22Rv1 (cell line): ENCODE measurements at regions not wholly inside any gene's neighbourhood (a gene's known extent, or its start where the extent isn't known, plus 50 kb on each side); places are given as distances from the start of the nearest gene placed in this dataset.
"Not testable (repeated sequence)": the region's sequence is repeated elsewhere in the genome, so short reads cannot be mapped to it uniquely, and the experiment has no call there.

ENCODE experiments used
- H3K27ac ChIP-seq: fragments of 450-650 bp; 2 replicates; pipeline ENCODE4 v1.5.1; 2017
- ZFX ChIP-seq: fragments of 450-650 bp; IDR thresholded peaks from 2 replicates; pipeline ENCODE4 v1.6.1; 2017; ENCODE audit warnings: antibody characterized with exemption, borderline replicate concordance
- TF ChIP-seq, protein P1 (sequence below): fragments of 450-650 bp; IDR thresholded peaks from 2 replicates; pipeline ENCODE4 v1.5.1; 2017; ENCODE audit warnings: mild to moderate bottlenecking

DNA sequence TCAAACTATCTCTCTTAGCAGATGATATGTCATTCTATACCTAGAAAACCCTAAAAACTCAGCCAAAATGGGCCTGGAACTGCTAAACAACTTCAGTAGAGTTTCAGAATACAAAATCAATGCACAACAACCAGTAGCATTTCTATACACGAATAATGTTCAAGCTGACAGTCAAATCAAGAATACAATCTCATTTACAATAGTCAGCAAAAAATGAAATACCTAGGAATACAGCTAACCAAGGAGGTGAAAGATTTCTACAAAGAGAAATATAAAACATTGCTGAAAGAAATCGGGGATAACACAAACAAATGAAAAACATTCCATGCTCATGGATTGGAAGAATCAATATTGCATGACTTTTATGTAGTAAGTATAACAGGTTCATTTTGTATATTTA, 804.8 kb downstream of the SLITRK1 start:
- no peak for TF ChIP-seq ZFX
- TF ChIP-seq, protein P1, sequence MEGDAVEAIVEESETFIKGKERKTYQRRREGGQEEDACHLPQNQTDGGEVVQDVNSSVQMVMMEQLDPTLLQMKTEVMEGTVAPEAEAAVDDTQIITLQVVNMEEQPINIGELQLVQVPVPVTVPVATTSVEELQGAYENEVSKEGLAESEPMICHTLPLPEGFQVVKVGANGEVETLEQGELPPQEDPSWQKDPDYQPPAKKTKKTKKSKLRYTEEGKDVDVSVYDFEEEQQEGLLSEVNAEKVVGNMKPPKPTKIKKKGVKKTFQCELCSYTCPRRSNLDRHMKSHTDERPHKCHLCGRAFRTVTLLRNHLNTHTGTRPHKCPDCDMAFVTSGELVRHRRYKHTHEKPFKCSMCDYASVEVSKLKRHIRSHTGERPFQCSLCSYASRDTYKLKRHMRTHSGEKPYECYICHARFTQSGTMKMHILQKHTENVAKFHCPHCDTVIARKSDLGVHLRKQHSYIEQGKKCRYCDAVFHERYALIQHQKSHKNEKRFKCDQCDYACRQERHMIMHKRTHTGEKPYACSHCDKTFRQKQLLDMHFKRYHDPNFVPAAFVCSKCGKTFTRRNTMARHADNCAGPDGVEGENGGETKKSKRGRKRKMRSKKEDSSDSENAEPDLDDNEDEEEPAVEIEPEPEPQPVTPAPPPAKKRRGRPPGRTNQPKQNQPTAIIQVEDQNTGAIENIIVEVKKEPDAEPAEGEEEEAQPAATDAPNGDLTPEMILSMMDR = no peak
- H3K27ac ChIP-seq = no peak overlapping the region

DNA sequence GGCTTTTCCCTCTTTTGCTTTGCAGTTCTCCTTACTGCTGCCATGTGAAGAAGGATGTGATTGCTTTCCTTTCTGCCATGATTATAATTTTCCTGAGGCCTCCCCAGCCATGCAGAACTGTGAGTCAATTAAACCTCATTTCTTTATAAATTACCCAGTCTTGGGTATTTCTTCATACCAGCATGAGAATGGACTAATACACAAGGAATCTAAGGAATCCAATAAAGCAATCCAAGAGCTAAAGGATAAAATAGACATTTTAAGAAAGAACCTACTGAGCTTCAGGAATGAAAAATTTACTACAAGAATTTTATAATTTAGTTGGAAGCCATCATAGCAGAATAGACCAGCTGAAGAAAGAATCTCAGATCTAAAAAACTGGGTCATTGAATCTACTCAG, 808.3 kb downstream of the SLITRK1 start:
- H3K27ac ChIP-seq = not testable (repeated sequence)

DNA sequence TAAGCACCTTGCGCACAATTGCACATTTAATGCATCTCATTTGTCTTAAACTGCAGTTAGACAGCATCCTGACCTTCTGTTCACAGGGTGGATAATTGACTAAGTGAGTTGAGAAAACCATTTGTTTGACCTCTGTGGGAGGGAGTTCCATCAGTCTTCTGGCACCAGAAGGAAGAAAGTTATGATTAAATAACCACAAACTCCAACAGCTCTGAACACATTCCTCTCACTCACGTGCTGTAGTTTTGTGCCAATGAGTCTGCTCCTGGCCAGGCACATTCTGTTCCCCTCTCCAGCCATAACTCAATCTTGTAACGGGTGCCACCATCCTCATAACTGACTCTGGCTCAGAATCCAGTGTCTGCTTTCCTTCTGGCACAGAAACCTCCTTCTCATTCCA, 817.2 kb downstream of the SLITRK1 start:
- H3K27ac ChIP-seq = peak overlapping the region; percentile 38
- TF ChIP-seq, protein P1 = no peak
- TF ChIP-seq ZFX = no peak

DNA sequence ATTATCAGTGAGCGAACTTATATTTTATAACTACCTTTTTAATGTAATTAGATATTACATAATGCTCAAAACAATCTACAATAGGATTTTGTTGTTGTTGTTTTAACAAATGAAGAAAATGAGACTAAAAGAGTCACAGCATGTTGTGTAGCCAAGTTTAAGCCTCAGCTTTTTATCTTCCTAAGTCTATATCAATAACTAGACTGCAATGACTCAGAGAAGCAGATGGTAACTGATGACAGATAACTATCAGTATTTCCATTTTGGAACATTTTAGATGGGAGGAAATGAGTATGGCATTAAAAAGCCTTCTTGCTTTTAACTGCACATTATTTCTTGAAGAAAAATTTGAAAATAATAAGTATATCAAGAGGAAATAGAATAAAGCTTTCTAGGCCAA, 825.2 kb downstream of the SLITRK1 start:
- H3K27ac ChIP-seq = no peak overlapping the region
- TF ChIP-seq, protein P1 = no peak
- no peak for TF ChIP-seq ZFX

DNA sequence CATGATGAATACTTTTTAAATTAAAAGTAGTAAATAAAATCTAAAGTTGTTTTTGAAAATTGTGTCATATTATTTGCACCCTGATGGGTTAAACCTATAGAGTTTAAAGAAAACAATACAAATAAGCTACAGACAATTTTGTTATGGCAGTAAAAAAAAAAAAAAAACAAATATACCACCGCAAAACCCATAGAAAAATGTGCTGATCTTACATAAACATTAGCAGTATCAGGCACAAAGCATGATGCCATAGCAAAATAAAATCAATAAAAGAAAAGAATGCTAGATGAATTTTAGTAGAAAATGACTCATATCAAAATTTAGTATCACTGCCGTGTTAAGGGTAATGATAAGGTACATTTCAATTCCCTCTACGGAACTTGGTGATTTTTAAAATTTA, 826.0 kb downstream of the SLITRK1 start:
- no peak overlapping the region for H3K27ac ChIP-seq
- TF ChIP-seq ZFX = no peak
- TF ChIP-seq, protein P1 = no peak

DNA sequence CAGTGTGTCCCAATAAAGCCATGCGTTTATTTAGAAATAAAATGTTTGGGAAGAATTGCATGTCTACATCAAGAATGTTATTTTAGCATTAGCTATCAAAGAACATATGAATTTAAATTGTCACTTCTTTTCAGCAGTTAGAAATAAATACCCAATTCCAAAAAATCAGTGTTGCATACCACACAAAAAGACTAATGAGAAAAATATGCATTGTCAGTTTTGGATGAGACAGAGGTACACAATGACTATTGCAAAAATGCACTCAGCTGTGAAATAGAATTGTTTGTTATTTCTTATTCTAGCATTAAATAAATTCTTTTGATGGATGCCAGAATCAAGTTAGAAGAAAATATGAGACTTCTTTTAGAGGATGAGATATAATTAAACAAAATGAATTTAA, 833.9 kb downstream of the SLITRK1 start:
- TF ChIP-seq ZFX = no peak
- TF ChIP-seq, protein P1 = no peak
- H3K27ac ChIP-seq = no peak overlapping the region

DNA sequence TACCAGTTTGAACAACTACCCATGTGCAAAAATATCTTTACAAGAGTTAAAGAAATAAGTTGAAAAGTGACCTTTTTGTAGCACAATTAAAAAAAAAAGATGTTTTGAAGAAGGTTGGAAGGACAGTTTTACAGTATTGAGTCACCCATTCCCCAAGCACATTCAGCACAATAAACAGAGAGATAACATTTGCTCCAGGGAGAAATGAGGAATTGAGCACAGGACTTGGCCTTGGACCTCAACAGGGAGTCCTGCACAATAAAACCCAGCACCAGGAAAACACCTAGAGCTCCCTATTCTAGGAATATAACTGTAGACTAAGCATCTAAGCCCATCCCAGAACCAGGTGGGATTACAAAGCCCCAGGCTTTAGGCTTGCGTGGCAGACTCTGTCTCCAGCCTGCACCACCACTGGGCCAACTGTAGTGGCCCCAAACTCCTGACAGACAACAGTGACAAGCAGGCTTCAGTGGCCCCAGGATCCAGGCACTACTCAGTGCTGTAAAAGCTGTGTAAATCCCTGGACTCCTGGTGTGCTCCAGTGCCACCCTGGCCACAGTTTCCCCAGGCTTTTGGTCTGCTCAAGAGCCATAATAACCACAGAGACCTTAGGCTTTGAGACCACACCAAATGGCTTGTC, 857.2 kb downstream of the SLITRK1 start:
- TF ChIP-seq, protein P1 = no peak
- TF ChIP-seq ZFX = no peak
- no peak overlapping the region for H3K27ac ChIP-seq

DNA sequence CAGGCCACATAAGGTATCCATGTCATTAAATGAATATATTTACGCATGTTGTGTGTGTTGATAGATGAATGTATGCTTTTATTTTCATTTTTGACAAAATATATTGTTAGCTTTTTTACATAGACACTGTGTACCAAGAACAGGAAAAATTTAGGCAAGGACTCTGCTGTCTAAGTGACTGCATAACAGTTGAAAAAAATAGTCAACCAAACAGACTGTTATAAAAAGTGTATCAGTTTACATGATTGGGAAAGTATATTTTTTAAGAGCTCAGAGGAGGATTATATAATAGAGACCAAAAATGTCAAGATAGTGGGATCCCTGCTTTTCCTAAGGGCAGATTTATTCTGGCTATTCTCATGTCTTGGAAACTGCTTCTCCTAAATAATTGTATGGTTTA, 858.0 kb downstream of the SLITRK1 start:
- TF ChIP-seq, protein P1 = no peak
- TF ChIP-seq ZFX = no peak

More for the DNA sequence above, 858.0 kb downstream of the SLITRK1 start:
- H3K27ac ChIP-seq = no peak overlapping the region
